GM21367 (cell line): ENCODE measurements at regions not wholly inside any gene's neighbourhood (a gene's known extent, or its start where the extent isn't known, plus 50 kb on each side); places are given as distances from the start of the nearest gene placed in this dataset.

Experiments used
- ATAC-seq: cut with Tn5 transposase; IDR thresholded peaks from one replicate; pipeline ENCODE4 v1.9.1; 2021; ENCODE audit not compliant: unreplicated experiment

- no peak for ATAC-seq
Measured at GRCh38 chr17:73974536-73974935, 228.9 kb upstream of the RPL38 start.

DNA sequence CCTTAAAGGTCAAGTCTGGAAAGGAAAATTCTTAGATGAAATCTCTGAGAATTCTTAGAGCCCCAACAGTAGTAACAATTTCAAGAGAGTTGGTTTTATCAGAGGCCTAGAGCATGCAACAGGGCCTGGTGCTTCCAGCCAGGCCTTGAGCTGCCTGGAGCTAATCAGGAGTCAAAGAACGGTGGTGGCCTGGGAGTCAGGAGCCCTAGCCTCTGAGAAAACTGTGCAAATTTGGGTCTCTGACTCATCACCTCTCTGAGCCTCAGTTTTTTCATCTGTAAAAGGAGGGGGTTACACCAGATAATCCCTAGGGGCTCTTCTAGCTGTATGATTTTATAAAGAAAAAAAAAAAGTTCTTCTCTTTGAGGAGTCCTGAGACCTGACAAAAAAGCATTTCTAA lies 227.3 kb upstream of the RPL38 start:
- no peak for ATAC-seq

DNA sequence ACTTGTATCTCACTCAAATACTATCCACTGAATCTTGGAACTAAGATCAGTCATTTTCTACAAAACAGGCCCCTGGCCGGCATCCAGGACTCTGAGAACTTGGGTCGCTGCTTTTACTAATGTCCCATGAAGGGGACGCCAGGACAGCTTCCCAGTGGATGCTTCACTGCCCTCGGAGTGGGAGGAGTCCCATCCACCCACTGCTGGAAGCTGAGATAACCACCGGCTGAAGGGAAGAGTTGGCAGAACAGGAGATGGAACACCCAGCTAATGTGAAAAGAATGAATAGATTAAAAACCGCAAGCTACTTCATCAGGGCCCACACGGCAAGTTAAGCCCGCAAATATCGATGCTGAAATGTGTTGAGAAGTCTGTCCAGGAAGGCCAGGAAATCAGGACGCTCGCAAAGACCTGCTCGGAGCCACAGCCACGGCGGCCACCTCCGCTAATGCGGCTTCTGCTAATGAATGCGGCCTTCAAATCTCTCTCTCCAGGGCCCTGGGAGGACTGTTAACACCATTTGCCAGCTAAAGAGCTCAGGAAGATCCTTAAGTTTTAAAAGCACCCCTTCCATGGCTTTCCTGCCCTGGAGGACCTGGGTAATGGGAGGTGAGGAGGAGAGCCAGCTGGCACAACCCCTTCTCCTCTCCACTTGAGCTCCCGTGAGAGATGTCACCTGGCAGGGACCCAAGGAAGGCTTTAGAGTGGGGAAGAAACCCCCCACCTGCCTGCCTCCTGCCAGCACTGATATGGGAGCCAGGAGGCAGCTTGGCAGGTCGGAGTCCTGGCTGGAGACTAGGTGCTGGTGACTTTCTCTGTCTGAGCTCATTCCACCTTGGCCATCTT lies 226.6 kb upstream of the RPL38 start:
- no peak for ATAC-seq

DNA sequence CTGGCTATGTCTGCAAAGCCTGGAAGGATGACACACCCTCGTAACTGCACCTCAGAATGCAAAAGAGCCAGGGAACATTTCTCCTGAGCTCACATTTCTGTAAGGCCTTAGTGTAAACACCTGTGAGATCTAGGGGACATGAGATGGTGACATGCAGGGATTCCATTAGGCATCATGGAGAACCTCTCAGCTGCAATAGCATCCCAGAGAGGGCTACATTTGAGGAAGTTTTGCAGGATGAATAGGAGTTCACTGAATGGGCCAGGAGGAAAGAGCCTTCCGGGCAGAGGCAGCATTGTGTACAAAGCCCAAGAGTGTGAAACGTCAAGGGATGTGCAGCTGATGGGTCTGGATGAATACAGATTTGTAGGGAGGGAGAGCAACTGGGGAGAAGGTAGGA lies 223.0 kb upstream of the RPL38 start:
- ATAC-seq, result no peak

DNA sequence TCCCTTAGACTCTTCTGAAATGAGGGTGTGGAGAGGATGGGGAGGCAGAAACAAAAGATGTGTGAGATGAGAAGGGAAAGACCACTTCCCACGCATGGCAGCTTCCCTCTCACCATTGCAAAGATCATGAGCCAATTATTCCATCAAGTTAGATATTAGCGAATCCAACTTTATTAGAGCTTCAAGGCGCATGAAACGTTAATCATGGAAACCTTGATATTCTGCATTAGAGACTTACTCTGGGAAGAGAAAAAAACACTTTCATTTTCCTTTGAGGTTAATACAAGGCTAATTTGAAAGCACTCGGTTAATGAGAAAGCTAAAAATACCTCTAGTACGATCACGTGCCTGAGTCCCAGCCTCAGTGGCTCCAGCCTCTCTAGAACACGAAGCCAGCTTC lies 220.6 kb upstream of the RPL38 start:
- ATAC-seq, result no peak

- ATAC-seq, result no peak
Measured at GRCh38 chr17:73983621-73984400, 219.7 kb upstream of the RPL38 start.

DNA sequence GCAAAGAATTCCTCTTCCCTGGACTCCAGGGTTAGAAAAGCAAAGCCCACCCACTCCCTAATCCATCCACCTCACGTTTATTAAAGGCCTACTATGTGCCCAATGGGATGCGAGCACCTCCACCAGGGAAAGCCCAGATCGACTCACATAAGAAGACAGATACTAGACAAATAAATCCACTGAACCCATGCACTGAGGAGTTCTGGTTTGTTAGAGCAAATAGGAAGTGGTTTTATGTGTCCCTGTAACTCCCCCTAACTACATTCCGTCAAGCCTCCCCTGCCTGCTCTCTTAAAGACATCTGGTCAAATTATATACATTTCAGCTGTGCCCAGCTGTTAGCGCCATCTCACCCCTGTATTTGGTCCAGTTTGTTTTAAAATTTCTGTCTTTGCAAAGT lies 218.5 kb upstream of the RPL38 start:
- ATAC-seq, result no peak

DNA sequence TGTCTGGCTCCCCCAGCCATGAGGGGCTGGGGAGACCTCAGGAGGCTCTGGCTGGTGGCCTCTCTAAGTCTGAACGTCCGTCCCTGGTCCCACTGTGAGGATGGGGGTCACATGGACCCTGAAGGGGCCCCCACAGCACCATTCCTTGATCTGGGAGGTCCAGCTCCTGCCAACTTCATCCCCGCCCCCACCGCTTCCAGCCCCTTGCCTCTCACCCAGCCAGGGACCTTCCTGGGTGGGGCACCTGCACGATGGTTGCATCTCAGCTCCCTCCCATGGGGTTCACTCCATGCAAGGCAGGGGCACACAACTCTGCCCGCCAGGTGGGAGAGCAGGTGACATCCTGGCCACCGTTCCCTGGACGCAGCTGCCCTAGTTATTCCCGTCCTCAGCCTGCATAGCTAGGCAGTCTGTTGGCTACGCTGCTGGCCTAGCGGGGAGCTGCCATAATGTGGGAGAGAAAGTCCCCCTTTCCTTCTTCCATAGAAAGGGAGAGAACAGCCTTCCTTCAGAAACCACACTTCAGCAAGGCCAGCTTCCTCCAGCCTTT lies 217.9 kb upstream of the RPL38 start:
- ATAC-seq, result no peak

GRCh38 chr17:73986641-73987177 lies 216.8 kb upstream of the RPL38 start:
- no peak for ATAC-seq

DNA sequence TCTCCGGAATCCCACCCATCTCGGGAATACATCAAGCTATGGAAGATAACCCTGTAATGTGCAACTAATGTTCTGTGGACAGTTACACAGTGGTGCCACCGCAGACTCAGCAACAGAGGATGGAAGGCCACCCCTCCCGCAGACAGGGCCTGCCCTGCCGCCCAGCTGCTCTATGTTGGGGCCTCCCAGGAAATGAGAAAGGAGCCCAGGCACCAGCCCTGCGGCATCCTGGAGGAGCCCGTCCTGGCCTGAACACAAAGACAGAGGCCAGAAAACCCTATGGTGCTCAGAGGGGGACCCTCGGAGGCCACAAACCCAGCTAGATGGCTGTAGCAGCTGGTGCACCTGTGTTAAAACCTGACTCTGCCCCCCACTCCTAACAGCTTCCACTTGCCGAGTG lies 216.1 kb upstream of the RPL38 start:
- no peak for ATAC-seq

DNA sequence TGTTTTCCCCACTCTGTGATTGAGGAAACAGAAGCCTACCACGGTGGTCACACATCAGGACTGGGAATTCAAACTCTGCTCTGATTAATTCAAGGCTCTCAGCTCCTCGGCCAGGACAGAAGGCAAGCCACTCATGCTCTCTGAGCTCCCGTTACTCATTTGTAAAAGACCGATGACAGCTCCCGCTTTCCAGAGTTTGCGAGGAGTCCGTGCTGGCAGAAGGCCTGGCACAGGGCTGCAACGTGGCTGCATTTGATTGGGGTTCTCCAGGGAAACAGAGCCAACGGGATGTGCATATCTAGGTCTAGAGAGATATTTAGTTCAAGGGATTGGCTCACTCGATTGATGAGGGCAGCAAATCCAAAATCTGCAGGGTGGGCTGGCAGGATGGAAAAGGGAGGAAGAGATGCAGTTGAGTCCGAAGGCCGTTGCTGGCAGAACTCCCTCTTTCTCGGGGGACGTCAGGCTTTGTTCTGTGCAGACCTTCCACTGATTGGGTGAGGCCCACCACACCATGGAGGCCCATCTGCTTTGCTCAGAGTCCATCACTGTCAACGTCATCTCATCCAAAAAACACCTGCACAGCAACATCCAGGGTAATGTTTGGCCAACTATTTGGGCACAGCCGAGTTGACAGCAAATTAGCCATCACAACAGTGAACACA lies 215.5 kb upstream of the RPL38 start:
- no peak for ATAC-seq

DNA sequence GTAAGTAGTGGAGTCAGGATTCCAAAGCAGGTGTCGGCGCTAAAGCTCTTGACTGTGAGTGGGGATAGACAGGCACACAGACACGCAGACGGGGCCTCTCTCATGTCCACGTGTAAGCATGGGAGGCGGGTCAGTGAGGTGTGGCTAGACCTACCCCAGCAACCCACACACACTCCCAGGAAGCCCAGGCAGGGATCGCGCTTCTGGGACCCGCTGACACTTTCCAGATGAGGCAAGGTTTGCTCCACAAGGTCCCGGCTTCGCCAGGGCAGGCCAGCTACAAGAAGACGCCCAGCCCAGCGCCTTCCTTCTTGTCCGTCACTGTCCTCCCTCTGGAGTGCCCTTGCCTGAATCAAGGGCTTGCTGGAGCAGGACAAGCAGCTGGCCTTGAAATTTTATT lies 213.8 kb upstream of the RPL38 start:
- ATAC-seq, result no peak

GRCh38 chr17:73990290-73990689 lies 213.2 kb upstream of the RPL38 start:
- ATAC-seq, result no peak

DNA sequence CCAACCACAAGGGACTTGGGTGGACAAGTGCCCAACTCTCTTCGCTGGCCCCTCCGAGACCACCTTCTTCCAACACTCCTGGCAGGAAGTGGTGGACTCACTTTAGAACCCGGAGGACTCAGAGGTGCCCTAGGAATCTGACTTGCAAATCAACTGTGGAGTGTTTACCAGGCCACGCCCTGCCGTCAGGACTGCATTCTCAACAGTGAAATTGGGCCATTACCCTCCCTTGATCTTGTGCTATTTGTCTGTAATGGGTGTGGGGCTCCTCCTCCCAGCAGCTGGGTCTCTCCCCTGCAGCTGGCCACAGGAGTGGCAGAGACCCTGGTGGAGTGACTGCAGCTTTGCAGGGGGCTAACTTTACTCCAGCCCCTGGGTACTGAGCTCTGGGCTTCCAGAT lies 212.2 kb upstream of the RPL38 start:
- ATAC-seq, result no peak

GRCh38 chr17:73994946-73995345 lies 208.5 kb upstream of the RPL38 start:
- no peak for ATAC-seq

- no peak for ATAC-seq
Measured at GRCh38 chr17:73997059-73997458, 206.4 kb upstream of the RPL38 start.

GRCh38 chr17:73998249-73998648 lies 205.2 kb upstream of the RPL38 start:
- no peak for ATAC-seq

DNA sequence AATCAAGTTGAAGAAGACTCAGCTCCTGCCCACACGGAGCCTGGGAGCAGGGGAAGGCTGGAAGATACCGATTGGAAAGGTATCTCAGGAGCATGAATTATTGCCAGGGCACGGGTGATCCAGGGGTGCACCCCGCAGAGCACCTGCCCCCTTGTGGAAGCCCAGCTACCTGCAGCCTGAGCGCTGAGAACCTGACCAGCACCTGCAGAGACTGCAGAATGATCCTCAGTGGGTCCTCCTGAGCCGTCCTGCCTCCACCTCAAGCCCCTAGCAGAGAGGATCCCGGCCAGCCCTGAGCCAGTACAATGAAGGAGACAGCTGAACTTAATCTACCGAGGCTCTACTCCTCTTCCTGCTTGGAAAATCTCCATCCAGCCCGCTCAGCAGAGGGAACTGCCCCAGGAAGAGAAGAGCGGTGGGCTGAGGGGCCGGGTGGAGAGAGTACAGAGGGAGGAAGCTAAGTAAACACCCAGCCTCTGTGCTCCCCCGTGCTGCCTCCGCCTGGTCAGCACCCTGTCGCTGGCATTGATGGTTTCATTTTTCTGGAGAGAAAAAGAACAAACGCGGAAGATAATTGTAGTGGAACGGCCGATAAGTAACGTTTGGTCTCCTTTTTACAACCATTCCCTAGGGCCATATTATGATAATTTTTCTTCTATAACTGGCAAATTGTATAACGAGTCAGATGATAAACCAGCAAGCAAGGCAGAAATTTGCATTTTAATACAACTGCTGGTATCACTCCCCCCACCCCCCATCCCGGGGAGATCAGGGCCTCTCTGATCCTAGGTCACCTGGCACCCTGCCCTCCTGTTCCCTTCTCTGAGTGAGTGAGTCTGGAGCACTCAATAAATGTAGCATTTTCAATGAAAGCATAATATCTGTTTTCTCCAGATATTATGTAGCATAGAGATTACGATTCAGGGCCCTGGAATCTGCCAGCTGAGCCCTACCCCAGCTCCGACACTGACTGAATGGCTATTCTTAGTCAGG lies 204.5 kb upstream of the RPL38 start:
- ATAC-seq, result peak; percentile 57

DNA sequence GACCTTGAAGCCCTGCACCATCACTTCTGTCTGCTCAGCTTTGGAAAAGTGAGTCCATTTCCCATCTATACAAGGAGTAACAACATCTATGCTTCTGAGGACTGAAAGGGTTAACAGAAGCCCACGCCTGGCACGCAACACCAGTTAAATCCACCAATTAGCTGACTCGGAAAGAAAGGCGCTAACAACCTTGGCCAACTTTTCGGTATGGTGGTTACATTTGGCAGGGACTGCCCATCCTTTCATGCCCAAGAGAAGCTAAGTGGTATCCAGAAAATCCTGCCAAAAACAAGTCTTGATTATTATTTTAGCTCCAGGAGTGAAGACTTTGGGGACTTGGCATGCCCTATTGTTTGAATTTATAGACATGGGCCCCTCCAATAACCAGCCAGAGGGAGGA lies 202.3 kb upstream of the RPL38 start:
- no peak for ATAC-seq

DNA sequence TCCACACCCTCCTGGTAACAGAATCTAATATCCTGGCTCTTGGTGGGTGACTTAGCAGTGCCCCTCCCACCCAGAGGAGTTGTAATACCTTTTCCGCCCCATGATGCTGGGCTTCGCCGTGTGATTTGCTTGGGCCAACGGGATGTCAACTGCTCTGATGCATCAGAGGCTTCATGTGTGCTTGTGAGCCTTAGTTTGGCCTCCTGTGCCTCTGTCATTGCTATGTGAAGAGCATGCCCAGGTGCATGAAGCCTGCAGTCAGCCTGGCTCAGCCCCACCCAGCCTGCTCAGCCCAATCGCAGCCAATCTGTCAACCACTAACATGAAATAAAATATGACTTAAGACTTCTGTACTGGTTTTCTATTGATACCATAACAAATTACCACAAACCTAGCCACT lies 201.2 kb upstream of the RPL38 start:
- no peak for ATAC-seq
